GM21619 (cell line): ENCODE measurements at regions not wholly inside any gene's neighbourhood (a gene's known extent, or its start where the extent isn't known, plus 50 kb on each side); places are given as distances from the start of the nearest gene placed in this dataset.
"Not testable (repeated sequence)": the region's sequence is repeated elsewhere in the genome, so short reads cannot be mapped to it uniquely, and the experiment has no call there.

Source experiments
- ATAC-seq: cut with Tn5 transposase; IDR thresholded peaks from one replicate; pipeline ENCODE4 v1.9.1; 2021; ENCODE audit not compliant: unreplicated experiment

- no peak for ATAC-seq
Observed at GRCh38 chr13:58341318-58341717, 709.8 kb downstream of the PCDH17 start.

GRCh38 chr13:58343076-58343475, 711.5 kb downstream of the PCDH17 start:
- ATAC-seq, result no peak

GRCh38 chr13:58352100-58352499, 720.6 kb downstream of the PCDH17 start:
- ATAC-seq, result not testable (repeated sequence)

- ATAC-seq, result no peak
Observed at GRCh38 chr13:58369936-58370335, 738.4 kb downstream of the PCDH17 start.

GRCh38 chr13:58376349-58376748, 744.8 kb downstream of the PCDH17 start:
- ATAC-seq, result no peak

GRCh38 chr13:58376775-58377174, 745.2 kb downstream of the PCDH17 start:
- ATAC-seq, result no peak

GRCh38 chr13:58379221-58379620, 747.7 kb downstream of the PCDH17 start:
- ATAC-seq, result no peak

GRCh38 chr13:58385336-58385735, 753.8 kb downstream of the PCDH17 start:
- not testable (repeated sequence) for ATAC-seq

GRCh38 chr13:58397596-58398387, 766.2 kb downstream of the PCDH17 start:
- ATAC-seq, result no peak

GRCh38 chr13:58399263-58399662, 767.7 kb downstream of the PCDH17 start:
- no peak for ATAC-seq

- ATAC-seq, result no peak
Observed at GRCh38 chr13:58406545-58406944, 775.0 kb downstream of the PCDH17 start.

GRCh38 chr13:58429917-58430316, 798.4 kb downstream of the PCDH17 start:
- no peak for ATAC-seq

GRCh38 chr13:58434943-58435342, 803.4 kb downstream of the PCDH17 start:
- no peak for ATAC-seq

- ATAC-seq, result no peak
Observed at GRCh38 chr13:58437427-58437826, 805.9 kb downstream of the PCDH17 start.

- no peak for ATAC-seq
Observed at GRCh38 chr13:58446979-58447378, 815.4 kb downstream of the PCDH17 start.

GRCh38 chr13:58452123-58452623, 820.6 kb downstream of the PCDH17 start:
- ATAC-seq, result no peak

- ATAC-seq, result no peak
Observed at GRCh38 chr13:58455094-58455493, 823.5 kb downstream of the PCDH17 start.

- ATAC-seq, result no peak
Observed at GRCh38 chr13:58461217-58461616, 829.7 kb downstream of the PCDH17 start.

GRCh38 chr13:58463841-58464240, 832.3 kb downstream of the PCDH17 start:
- ATAC-seq, result no peak

- no peak for ATAC-seq
Observed at GRCh38 chr13:58467176-58467575, 835.6 kb downstream of the PCDH17 start.

GRCh38 chr13:58472483-58472882, 840.9 kb downstream of the PCDH17 start:
- ATAC-seq, result no peak

GRCh38 chr13:58474581-58474980, 843.0 kb downstream of the PCDH17 start:
- no peak for ATAC-seq
